Embryonic facial prominence (tissue), 1 donor: ENCODE measurements at regions not wholly inside any gene's neighbourhood (a gene's known extent, or its start where the extent isn't known, plus 50 kb on each side); places are given as distances from the start of the nearest gene placed in this dataset.
"Not testable (repeated sequence)": the region's sequence is repeated elsewhere in the genome, so short reads cannot be mapped to it uniquely, and the experiment has no call there.

ENCODE experiments used
- DNase-seq: peaks from one replicate; pipeline ENCODE4 v3.0.0-alpha.2; 2016; ENCODE audit errors: extremely low spot score

DNA sequence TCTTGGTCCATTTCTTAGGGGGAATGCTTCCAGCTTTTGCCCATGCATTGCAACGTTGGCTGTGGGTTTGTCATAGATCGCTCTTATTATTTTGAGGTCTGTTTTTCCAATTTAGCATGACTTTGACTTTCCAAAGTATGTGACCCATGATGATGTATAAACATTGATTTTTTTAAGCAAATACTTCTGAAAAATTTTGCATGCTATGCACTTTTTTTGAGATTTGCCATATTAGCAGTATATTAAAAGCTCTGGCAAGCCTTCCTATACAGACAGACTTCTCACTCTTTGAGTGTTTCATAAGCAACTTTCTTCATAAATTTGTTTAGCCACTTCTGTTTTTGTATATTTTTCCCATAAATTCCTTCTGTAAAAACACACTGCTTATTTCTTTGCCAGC, 746.4 kb upstream of the LCORL start:
- DNase-seq: no peak

DNA sequence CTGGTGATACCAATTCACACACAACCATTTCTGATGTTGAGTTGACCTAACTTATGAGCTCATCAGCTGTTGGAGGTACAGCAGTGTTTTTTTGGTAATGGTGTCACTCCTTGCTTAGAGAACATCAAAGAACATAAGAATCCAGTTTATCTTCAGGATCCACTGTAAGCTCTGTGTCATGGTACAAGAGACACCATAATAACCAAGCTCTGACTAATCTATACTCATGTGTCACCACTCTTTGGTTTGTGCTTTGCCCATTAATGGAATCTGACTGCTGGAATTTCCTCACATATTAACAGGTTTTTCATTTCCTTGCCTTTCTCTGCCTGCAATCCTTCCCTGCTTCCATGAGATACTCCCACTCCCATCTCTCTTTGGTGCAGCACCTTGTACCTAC, 735.1 kb upstream of the LCORL start:
- no peak for DNase-seq

DNA sequence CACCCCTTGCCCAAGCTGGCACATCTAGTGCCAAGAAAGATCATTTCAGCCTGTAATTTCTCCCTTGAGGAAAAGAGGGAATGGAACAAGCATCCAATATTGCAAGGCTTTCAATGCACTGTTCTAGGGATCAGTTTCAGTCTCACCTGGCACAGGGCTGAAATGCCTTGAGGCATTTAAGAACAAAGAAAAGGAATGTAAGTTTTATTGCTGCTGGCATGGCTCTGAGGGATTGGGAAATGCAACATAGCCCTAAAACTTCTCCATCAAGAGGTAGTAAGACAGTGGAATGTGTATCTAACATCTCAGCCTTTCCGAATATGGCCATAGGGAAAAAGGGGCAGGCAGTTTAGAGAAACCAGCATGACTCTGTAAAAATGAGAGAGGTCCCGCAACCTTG, 732.6 kb upstream of the LCORL start:
- DNase-seq: no peak

DNA sequence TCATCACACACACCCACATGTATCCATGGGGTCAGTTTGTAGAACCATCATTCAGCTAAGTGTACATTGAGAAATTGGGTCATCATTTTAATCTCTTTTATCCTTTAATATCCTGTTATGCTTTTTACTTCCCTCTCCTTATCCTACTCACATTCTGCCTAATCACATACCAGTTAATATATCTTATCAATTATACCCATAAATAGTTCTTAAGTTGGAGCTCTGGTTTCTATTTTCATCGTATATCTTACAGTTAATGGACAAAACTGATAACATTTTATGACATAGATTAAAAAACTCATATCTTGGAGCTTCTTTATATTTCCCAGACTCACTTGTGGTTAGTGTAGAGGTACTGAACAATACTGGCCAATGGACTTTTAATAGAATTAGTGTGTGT, 729.5 kb upstream of the LCORL start:
- no peak for DNase-seq

DNA sequence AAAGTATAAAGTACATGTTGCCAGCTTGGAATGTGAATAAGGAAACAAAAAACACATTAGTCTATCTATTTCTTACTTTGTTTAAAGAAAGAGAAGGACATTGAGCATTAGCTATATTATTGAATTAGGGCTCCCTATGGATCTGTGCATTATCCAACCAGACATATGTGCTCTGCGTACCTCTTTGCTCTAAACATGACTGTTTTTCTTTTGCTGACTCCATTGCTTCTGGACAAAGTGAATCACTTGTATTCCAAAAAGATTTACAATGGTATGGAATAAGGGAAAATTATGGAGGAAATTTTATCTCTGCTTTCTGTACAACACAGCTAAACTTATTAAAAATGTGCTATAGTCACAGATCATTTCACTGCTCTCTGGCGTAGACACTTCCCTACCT, 727.8 kb upstream of the LCORL start:
- no peak for DNase-seq

DNA sequence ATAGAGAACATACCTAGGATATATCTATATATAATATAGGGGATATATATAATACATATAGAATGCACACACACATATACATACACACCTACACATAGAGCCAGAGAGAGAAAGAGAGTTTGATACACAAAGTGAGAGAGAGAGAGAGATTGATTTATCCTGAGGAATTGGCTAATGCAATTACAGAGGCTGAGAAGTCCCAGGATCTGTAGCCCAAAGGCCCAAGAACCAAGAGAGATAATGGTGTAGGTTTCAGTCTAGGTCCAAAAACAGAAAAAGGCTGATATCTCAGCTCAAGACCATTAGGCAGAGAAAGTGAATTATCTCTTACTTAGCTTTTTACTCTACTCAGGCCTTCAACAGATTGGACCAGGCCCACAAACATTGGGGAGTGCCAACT, 715.0 kb upstream of the LCORL start:
- no peak for DNase-seq

DNA sequence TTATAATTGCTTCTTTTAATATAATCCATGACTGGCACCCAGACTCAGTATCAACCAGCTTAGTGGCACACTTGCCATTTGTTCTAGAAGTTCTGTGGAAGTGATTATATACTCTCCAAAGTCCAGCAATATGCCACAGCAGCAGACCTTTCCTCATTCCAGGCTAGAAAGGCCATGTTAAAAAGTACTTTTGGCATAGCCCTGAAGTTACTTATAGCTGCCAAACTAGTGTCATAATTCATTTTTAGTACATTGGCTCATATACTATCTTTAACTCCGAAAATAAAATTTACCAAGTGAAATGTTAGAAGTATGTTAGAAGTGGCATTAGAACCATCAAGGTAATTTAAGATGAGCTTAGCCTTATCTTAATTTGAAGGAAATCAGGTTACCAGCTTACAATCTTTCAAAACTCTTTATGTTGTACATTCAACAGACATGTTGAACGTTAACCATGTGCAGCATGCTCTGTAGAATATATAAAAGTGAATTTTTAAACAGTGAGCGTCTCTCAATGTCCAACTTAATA, 714.2 kb upstream of the LCORL start:
- DNase-seq: no peak

DNA sequence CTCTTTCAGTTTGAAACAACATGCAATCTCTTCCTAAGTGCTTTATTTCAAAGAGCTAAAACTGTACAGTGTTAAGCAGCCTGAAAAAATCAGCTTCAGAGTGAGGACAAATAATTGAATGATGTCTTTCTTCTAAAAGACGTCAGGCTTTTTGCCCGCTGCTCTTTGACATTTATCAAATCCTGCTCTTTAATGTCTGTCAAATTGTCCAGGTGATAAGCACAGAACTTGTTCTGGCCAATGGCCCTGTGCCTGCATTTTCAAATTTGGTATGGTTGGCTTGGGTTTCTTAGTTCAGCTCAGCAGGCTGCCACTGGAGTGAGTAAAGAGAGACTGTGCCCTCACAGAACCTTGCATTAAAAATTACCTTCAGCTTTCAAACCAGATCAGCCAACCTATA, 712.9 kb upstream of the LCORL start:
- no peak for DNase-seq

DNA sequence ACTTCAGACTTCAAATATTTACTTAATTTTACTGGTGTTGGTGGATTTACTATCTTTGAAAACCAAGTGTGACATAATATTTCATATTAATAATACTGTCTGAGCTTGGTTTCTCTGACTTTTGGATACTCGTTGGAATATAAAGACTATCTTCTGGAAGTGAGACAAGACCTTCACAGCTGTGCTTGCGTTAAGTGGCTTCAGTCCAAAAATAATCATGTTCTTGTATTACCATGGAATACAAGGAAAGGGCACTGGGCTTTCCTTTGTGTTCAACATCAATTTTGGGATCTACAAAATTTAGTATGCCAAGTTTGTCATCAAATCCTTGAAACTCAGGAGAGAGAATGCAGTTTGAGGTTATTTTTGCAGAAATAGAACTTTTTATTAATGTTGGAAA, 712.4 kb upstream of the LCORL start:
- peak; percentile 21 for DNase-seq

DNA sequence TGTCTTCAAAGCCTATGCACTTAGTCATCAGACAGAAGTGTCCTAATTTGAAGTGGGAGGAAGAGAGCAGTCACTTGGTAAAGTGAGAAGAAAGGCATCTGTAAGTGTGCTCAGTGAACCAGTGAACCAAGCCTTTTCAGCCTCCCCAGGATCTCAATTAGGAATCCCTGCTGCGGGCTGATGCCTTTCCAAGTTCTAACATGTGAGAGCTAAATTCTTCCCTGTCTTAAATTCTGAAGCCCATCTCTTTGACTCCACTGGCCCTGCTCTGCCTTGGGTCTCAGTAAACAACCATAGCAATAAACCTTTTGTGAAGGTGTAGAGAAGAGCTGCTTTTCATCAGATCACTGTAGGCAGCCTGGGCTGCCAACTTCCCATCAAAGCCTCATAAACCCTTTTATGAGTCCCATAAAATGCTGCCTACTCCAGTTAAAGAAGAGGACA, 701.2 kb upstream of the LCORL start:
- no peak for DNase-seq

DNA sequence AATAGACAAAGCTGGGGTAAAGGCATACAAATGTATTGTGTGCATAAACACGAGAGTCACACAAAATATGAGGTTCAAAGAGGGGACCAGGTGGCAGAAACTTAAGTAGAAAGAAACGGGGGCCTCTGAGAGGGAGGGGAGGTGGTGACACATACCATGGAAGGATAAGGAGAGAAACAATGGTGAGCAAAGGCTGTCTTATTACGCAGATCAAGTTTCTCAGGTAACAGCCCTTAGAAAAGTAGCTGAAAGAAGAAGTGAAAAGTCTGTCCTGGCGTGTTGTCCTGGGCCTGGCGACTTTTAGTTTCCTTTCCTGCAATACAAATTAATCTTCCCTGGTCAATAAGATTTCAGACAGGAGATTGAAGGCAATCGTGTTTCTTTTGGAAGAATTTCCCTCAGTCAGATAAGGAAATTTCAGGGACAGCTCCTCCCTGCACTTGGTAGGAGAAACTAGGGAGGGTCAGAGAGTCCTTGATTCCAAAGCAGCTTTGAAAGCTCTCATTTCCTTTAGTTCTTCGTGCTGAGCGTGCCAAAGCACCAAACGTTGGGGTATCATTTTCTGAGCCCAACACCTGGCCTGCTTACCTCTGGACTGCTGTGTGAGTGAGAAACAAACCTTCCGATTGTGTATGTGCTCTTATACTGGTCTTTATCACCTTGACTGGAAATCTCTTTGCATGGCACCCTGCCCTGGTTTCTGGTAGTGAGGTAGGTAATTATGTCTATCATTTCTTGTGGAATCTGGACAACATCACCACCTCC, 676.7 kb upstream of the LCORL start:
- DNase-seq: no peak

DNA sequence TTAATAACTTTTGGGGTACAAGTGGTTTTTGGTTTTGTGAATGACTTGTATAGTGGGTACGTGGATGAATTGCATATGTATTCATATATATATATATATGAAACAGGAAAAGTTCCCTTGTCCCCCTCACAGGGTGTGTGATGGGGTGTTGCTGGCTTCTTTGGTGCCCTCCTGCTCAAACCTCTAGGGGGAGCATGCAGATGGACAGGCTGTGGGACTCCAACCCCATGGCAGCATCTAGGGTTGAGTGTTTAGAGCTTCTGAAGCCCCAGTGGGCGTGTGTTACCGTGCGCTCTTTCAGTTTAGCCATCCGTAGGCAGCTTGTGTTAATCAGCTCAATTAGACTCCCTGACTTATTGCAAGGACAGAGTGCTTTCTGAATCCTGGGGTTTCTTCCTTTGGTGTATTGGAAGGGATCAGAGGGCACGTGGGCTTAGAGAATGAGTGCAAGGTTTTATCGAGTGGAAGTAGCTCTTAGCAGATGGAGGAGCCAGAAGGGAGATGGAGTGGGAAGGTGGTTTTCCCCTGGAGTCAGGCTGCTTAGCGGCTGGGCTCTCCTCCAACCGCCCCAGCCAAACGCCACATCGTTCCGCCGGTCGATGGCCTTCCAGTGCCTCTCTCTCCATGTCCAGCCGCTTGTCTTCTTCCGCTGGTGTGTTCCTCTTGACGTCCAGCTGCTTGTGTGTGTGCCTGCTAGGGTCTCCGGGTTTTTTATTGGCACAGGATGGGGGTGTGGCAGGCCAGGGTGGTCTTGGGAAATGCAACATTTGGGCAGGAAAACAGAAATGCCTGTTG, 674.4 kb upstream of the LCORL start:
- DNase-seq: no peak

DNA sequence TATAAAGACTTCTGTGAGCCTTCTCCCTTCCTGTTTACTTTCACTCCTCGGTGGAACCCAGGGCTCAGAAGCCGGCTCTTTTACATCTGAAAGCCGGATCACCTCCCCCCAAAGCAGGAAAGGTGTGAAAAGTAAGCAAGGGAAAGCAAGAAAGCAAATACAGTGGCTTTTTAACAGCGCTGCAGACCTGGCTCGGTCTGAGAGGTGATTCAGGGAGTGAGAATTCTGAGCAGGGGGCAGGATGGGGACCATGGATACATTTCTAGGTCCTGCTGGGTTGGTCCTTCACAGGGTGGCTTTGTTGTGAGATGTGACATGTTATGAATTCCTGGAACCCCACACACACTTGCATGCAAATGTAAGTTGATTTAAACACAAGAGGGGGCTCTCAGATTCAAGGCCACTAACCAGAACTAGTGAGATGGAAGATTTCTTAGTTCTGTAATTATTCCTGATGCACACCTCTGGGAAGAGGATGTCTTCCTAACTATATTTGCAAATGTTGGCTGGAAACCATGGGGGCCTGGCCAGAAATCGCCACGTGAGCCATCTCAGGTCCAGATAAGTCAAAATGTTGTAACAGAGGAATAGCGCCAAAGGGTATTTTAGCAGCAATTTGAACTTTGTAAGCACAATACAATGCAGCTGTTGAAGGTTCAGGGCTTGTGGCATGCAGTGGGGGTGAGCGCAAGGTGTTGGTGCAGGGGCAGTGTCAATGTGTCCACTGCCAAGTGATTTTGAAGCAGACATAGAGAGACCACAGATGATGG, 670.1 kb upstream of the LCORL start:
- no peak for DNase-seq

DNA sequence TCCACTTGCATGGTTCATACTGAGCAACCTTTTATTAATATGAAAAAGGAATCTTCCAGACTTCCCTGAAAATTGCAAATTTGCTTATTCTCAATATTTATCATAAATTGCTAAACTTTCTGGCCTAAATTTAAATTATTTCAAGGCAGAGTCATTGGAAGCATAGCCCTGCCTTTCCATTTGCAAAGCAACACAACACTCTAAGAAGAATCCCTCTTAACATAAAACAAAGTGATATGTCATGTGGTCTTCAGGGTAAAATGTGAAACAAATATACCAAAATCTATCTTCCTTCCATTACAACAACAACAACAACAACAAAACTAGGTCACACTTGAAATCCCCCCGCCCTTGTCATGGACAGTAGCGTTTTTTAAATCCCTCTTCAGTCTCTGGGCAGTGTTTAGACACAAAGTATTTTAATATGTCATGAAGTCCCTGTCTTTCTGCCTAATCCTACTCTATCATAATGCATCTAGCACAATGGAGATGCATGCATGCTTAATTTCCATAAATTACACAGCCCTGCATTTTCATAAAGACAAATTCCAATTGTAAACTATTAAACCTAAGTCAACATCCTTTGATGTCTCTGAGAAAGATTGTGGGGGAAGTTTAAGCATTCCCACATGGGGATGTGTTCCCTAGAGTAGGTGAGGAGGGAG, 668.9 kb upstream of the LCORL start:
- DNase-seq: no peak

DNA sequence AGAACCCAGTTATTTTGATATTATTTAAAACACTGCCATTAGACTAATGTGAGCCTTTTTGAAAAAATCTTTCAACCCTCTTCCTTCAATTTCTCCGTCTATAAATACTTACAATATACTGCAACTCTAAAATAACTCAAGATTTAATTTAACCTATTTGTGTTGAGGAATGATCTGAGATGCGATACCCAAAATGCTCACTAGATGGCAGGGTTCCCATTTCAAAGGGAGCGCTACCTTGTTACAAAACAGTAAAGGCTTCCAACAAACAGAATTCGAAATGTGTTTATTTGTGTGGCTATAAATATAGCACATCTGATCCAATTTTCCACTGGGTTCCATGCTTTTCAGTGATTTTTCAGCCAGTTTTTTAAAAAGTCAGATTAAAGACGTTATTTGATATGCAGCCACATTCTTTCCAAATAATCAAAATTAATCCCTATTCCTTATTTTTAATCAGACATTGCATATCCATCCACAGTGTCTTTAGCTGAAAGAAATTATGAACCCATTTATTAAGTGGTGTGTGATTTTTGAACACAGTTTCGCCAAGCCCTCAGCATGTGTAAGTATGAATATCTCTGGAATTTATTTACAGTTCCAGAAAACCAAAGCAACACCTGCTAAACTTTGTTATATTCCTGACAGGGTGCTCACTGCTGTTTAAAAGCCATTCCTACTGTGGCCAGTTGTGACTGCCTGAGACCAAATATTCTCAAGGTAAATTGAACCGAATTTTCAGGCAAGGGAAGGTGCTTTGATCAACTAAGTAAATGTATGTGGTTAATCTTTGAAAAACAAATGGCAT, 668.0 kb upstream of the LCORL start:
- peak; percentile 70 for DNase-seq

DNA sequence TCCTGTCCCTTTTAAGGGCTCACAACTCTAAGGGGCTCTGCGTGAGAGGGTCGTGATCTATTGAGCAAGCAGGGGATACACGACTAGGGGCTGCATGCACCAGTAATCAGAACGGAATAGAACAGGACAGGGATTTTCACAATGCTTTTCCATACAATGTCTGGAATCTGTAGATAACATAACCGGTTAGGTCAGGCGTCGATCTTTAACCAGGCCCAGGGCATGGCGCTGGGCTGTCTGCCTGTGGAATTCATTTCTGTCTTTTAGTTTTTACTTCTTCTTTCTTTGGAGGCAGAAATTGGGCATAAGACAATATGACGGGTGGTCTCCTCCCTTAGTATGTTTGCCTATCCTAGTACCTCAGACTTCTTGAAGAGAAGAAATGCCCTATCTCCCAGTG, 666.8 kb upstream of the LCORL start:
- DNase-seq: not testable (repeated sequence)

DNA sequence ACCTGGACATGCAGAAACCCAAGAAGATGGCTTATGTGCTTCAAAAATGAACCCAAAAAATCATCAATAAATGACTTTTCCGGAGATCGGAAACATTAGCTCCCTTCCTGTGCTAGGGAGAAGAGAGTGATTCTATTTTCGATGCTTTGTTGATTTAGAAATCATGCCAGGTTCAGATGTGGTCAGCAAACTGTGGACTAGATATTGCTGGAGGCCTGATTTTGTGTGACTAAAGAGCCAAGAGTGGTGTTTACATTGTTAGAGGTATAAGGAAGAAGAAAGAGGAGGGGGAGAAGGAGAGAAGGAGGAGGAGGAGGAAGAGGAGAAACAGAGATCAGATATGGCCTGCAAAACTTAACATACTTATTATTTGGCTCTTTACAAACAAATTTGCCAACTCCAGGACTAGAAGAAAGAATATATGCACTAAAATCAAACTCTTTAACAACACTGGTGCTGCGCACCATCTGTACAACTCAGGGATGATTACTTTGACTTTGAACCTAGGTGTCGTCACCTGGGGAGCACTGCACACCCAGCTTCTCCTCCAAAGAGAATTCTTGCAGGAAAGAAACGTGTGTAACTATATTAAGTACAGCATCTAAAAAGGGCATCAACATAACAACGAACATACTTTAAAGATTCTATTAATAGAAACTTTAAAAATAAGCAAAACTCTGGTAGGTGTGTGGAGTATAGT, 664.9 kb upstream of the LCORL start:
- DNase-seq: no peak

DNA sequence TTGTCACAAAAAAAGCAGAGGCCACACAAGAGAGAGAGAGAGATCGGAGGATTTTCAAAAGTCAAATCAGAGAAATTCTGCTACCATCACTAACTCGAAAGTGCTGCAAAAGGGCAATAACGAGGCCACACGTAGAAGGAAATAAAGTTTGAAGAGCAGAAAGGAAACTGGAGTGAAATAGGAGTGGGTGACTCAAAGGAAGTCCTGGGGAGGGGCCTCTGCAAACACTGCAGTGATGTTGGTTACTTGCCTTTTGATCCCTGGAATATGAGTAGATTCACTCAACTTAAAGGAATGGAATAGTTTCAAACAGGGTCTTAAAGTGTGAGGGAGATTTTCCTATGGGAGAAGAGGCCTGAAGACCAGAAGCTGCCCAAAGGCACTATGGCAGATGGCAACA, 663.4 kb upstream of the LCORL start:
- no peak for DNase-seq

DNA sequence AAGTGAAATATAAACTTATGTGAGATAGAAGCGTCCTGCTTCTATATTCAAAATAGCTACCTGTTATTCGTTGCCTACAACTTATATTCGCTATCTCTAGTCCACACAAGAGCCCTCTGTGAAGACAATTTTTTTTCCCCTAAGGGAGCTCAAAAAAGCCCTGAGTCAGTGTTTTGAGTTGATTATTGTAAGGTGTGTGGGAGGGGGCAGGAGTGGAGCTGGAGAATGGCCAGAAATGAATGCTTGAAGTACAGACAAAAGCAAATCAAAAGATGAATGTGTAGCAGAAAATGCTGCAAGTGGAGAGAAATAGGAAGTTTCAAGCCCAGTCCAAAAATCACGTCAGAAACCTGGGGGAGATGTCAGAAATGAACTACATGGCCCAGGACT, 655.0 kb upstream of the LCORL start:
- DNase-seq: no peak
